ENCODE measurements at regions not wholly inside any gene's neighbourhood (a gene's known extent, or its start where the extent isn't known, plus 50 kb on each side); places are given as distances from the start of the nearest gene placed in this dataset.

- ATAC-seq (replicated peaks in 1 of 4) = no peak
- Histone ChIP-seq H3K27me3 (replicated peaks in 1 of 2; ENCODE audit: control insufficient read depth in 2 of 2, extremely low read depth in 1 of 2, insufficient read depth in 2 of 2, low read length in 1 of 2) (no peaks in the 10 kb centered on the region), H3K27ac (ENCODE audit: low read length) (peak overlapping the region; percentile 94), H3K36me3 (ENCODE audit: control insufficient read depth in 2 of 2, extremely low read depth in 1 of 2, insufficient read depth in 1 of 2, low read length in 1 of 2) (no peaks in the 10 kb centered on the region), H3K4me3 (ENCODE audit: control insufficient read depth in 1 of 2, extremely low read depth in 1 of 2, low read length in 1 of 2) (no peak overlapping the region), H3K4me1 (ENCODE audit: control insufficient read depth in 1 of 2, extremely low read depth in 1 of 2, insufficient read depth in 2 of 2, low read length in 2 of 2) (peaks cover 38 to 39% of the 10 kb centered on the region in 2 experiments), H3K9me3 (no peaks in the 10 kb centered on the region)
- Mint-ChIP-seq H3K36me3 (peaks cover 5% of the 10 kb centered on the region), H3K4me1 (peaks cover 69 to 79% (median 76%) of the 10 kb centered on the region in 3 donors), H3K4me3 (peak overlapping the region in 1 of 3 donors; percentile 71), H3K9me3 (peaks cover 0 to 6% (median 3%) of the 10 kb centered on the region in 3 donors), H3K27me3 (no peaks in the 10 kb centered on the region), H3K27ac (peak overlapping the region; percentile 97 to 98)
- 89% methylated on average over 1 of the region's 4 CpGs for WGBS (ENCODE audit: insufficient coverage)
- no peak for DNase-seq
- ChIA-PET POLR2A (interaction anchor here in 1 of 2 donors (0.6 kb wide), 1 partner anchor 149 kb away, joined by 3 read pairs; no protein-coding TSS in a partner anchor), CTCF (interaction anchor here in 1 of 2 donors (0.9 kb wide), 1 partner anchor 14 kb away, joined by 3 read pairs; no protein-coding TSS in a partner anchor)
Measured at GRCh38 chr12:92027701-92028440, 117.8 kb downstream of the BTG1 start.

GRCh38 chr12:92027243-92027642, 118.4 kb downstream of the BTG1 start:
- no peak for ATAC-seq (replicated peaks in 1 of 4)
- Histone ChIP-seq H3K27ac (ENCODE audit: low read length) (peak overlapping the region; percentile 4), H3K36me3 (ENCODE audit: control insufficient read depth in 2 of 2, extremely low read depth in 1 of 2, insufficient read depth in 1 of 2, low read length in 1 of 2) (no peaks in the 10 kb centered on the region), H3K9me3 (no peaks in the 10 kb centered on the region), H3K4me1 (ENCODE audit: control insufficient read depth in 1 of 2, extremely low read depth in 1 of 2, insufficient read depth in 2 of 2, low read length in 2 of 2) (peaks cover 33 to 34% of the 10 kb centered on the region in 2 experiments), H3K4me3 (ENCODE audit: control insufficient read depth in 1 of 2, extremely low read depth in 1 of 2, low read length in 1 of 2) (no peak overlapping the region), H3K27me3 (replicated peaks in 1 of 2; ENCODE audit: control insufficient read depth in 2 of 2, extremely low read depth in 1 of 2, insufficient read depth in 2 of 2, low read length in 1 of 2) (no peaks in the 10 kb centered on the region)
- Mint-ChIP-seq H3K27me3 (no peaks in the 10 kb centered on the region), H3K36me3 (peaks cover 5% of the 10 kb centered on the region), H3K4me1 (peaks cover 66 to 78% (median 73%) of the 10 kb centered on the region in 3 donors), H3K9me3 (peaks cover 0 to 4% (median 0%) of the 10 kb centered on the region in 3 donors), H3K4me3 (peak overlapping the region in 1 of 3 donors; percentile 71), H3K27ac (peak overlapping the region; percentile 86 to 90)
- no peak for DNase-seq
- ChIA-PET POLR2A (no interaction called here), CTCF (no interaction called here)
- WGBS (ENCODE audit: insufficient coverage) = no CpG with 5 or more reads among the region's 2 CpGs

GRCh38 chr12:92025462-92026207, 120.0 kb downstream of the BTG1 start:
- ChIA-PET POLR2A (interaction anchor here (0.8 to 1.0 kb wide), 3 partner anchors 17 to 116 kb away, joined by 3 to 4 read pairs (median 3); no protein-coding TSS in a partner anchor), CTCF (interaction anchor here in 1 of 2 donors (0.5 kb wide), 1 partner anchor 447 kb away, joined by 4 read pairs; no protein-coding TSS in a partner anchor)
- no peaks in the 10 kb centered on the region for H3K27me3 Mint-ChIP-seq
- H3K36me3 Mint-ChIP-seq = peaks cover 5% of the 10 kb centered on the region
- DNase-seq (no peak), ATAC-seq (replicated peaks in 1 of 4) (no peak)
- peaks cover 0 to 4% (median 0%) of the 10 kb centered on the region in 3 donors for H3K9me3 Mint-ChIP-seq
- Histone ChIP-seq H3K4me1 (ENCODE audit: control insufficient read depth in 1 of 2, extremely low read depth in 1 of 2, insufficient read depth in 2 of 2, low read length in 2 of 2) (peaks cover 24 to 30% of the 10 kb centered on the region in 2 experiments), H3K27me3 (replicated peaks in 1 of 2; ENCODE audit: control insufficient read depth in 2 of 2, extremely low read depth in 1 of 2, insufficient read depth in 2 of 2, low read length in 1 of 2) (no peaks in the 10 kb centered on the region), H3K9me3 (no peaks in the 10 kb centered on the region), H3K4me3 (ENCODE audit: control insufficient read depth in 1 of 2, extremely low read depth in 1 of 2, low read length in 1 of 2) (no peak overlapping the region), H3K36me3 (ENCODE audit: control insufficient read depth in 2 of 2, extremely low read depth in 1 of 2, insufficient read depth in 1 of 2, low read length in 1 of 2) (no peaks in the 10 kb centered on the region), H3K27ac (ENCODE audit: low read length) (no peak overlapping the region)
- H3K4me3 Mint-ChIP-seq = peak overlapping the region in 2 of 3 donors; percentile 17 to 44
- peaks cover 63 to 77% (median 69%) of the 10 kb centered on the region in 3 donors for H3K4me1 Mint-ChIP-seq
- peak overlapping the region; percentile 74 to 75 for H3K27ac Mint-ChIP-seq
- 100% methylated on average over 1 of the region's 4 CpGs for WGBS (ENCODE audit: insufficient coverage)

GRCh38 chr12:92022093-92022492, 123.6 kb downstream of the BTG1 start:
- no peak overlapping the region for H3K4me3 ChIP-seq (ENCODE audit: control insufficient read depth in 1 of 2, extremely low read depth in 1 of 2, low read length in 1 of 2)
- no peaks in the 10 kb centered on the region for H3K36me3 ChIP-seq (ENCODE audit: control insufficient read depth in 2 of 2, extremely low read depth in 1 of 2, insufficient read depth in 1 of 2, low read length in 1 of 2)
- peaks cover 5 to 6% of the 10 kb centered on the region in 2 experiments for H3K4me1 ChIP-seq (ENCODE audit: control insufficient read depth in 1 of 2, extremely low read depth in 1 of 2, insufficient read depth in 2 of 2, low read length in 2 of 2)
- peaks cover 6% of the 10 kb centered on the region for H3K36me3 Mint-ChIP-seq
- H3K4me1 Mint-ChIP-seq = peaks cover 41 to 55% (median 49%) of the 10 kb centered on the region in 3 donors
- DNase-seq = no peak
- no peak for ATAC-seq (replicated peaks in 1 of 4)
- H3K9me3 ChIP-seq = no peaks in the 10 kb centered on the region
- H3K4me3 Mint-ChIP-seq = peak overlapping the region in 1 of 3 donors; percentile 59
- ChIA-PET CTCF (no interaction called here), POLR2A (interaction anchor here (0.6 to 1.2 kb wide), 2 partner anchors 12 to 112 kb away, joined by 3 to 5 read pairs; no protein-coding TSS in a partner anchor)
- H3K27ac Mint-ChIP-seq = peak overlapping the region in 1 of 2 donors; percentile 64
- H3K27ac ChIP-seq (ENCODE audit: low read length) = no peak overlapping the region
- no CpG with 5 or more reads among the region's 1 CpG for WGBS (ENCODE audit: insufficient coverage)
- H3K27me3 Mint-ChIP-seq = no peaks in the 10 kb centered on the region
- H3K9me3 Mint-ChIP-seq = peaks cover 4 to 6% (median 5%) of the 10 kb centered on the region in 3 donors
- H3K27me3 ChIP-seq (replicated peaks in 1 of 2; ENCODE audit: control insufficient read depth in 2 of 2, extremely low read depth in 1 of 2, insufficient read depth in 2 of 2, low read length in 1 of 2) = no peaks in the 10 kb centered on the region

GRCh38 chr12:92021666-92022035, 124.0 kb downstream of the BTG1 start:
- ChIA-PET CTCF (no interaction called here), POLR2A (interaction anchor here in 1 of 2 donors (1.2 kb wide), 1 partner anchor 11 kb away, joined by 3 read pairs; no protein-coding TSS in a partner anchor)
- ATAC-seq (replicated peaks in 1 of 4) (no peak), DNase-seq (no peak)
- peak overlapping the region; percentile 25 to 64 for H3K27ac Mint-ChIP-seq
- peak overlapping the region in 1 of 3 donors; percentile 48 for H3K4me3 Mint-ChIP-seq
- peaks cover 4 to 6% (median 5%) of the 10 kb centered on the region in 3 donors for H3K9me3 Mint-ChIP-seq
- peaks cover 38 to 50% (median 47%) of the 10 kb centered on the region in 3 donors for H3K4me1 Mint-ChIP-seq
- H3K27ac ChIP-seq (ENCODE audit: low read length) = no peak overlapping the region
- no peaks in the 10 kb centered on the region for H3K36me3 ChIP-seq (ENCODE audit: control insufficient read depth in 2 of 2, extremely low read depth in 1 of 2, insufficient read depth in 1 of 2, low read length in 1 of 2)
- no peaks in the 10 kb centered on the region for H3K9me3 ChIP-seq
- H3K4me1 ChIP-seq (ENCODE audit: control insufficient read depth in 1 of 2, extremely low read depth in 1 of 2, insufficient read depth in 2 of 2, low read length in 2 of 2) = peaks cover 3 to 5% of the 10 kb centered on the region in 2 experiments
- no CpG with 5 or more reads among the region's 1 CpG for WGBS (ENCODE audit: insufficient coverage)
- H3K27me3 Mint-ChIP-seq = no peaks in the 10 kb centered on the region
- H3K36me3 Mint-ChIP-seq = peaks cover 10% of the 10 kb centered on the region
- H3K4me3 ChIP-seq (ENCODE audit: control insufficient read depth in 1 of 2, extremely low read depth in 1 of 2, low read length in 1 of 2) = no peak overlapping the region
- no peaks in the 10 kb centered on the region for H3K27me3 ChIP-seq (replicated peaks in 1 of 2; ENCODE audit: control insufficient read depth in 2 of 2, extremely low read depth in 1 of 2, insufficient read depth in 2 of 2, low read length in 1 of 2)

GRCh38 chr12:92020983-92021665, 124.5 kb downstream of the BTG1 start:
- no peaks in the 10 kb centered on the region for H3K9me3 ChIP-seq
- Mint-ChIP-seq H3K36me3 (peaks cover 12% of the 10 kb centered on the region), H3K9me3 (peaks cover 4 to 6% (median 5%) of the 10 kb centered on the region in 3 donors), H3K4me3 (peak overlapping the region in 1 of 3 donors; percentile 48), H3K4me1 (peaks cover 35 to 46% (median 44%) of the 10 kb centered on the region in 3 donors), H3K27me3 (no peaks in the 10 kb centered on the region), H3K27ac (peak overlapping the region; percentile 25 to 64)
- DNase-seq (no peak), ATAC-seq (replicated peaks in 1 of 4) (no peak)
- CTCF ChIA-PET = no interaction called here
- no peaks in the 10 kb centered on the region for H3K36me3 ChIP-seq (ENCODE audit: control insufficient read depth in 2 of 2, extremely low read depth in 1 of 2, insufficient read depth in 1 of 2, low read length in 1 of 2)
- H3K4me1 ChIP-seq (ENCODE audit: control insufficient read depth in 1 of 2, extremely low read depth in 1 of 2, insufficient read depth in 2 of 2, low read length in 2 of 2) = peaks cover 3 to 5% of the 10 kb centered on the region in 2 experiments
- H3K27me3 ChIP-seq (replicated peaks in 1 of 2; ENCODE audit: control insufficient read depth in 2 of 2, extremely low read depth in 1 of 2, insufficient read depth in 2 of 2, low read length in 1 of 2) = no peaks in the 10 kb centered on the region
- WGBS (ENCODE audit: insufficient coverage) = 86% methylated on average over 1 of the region's 6 CpGs
- H3K27ac ChIP-seq (ENCODE audit: low read length) = no peak overlapping the region
- POLR2A ChIA-PET = no interaction called here
- H3K4me3 ChIP-seq (ENCODE audit: control insufficient read depth in 1 of 2, extremely low read depth in 1 of 2, low read length in 1 of 2) = no peak overlapping the region

Data from T-cell (primary cell).